ENCODE measurements at regions not wholly inside any gene's neighbourhood (a gene's known extent, or its start where the extent isn't known, plus 50 kb on each side); places are given as distances from the start of the nearest gene placed in this dataset.

- DNase-seq (ENCODE audit: low read depth, low spot score), result peak; percentile 25
- Histone ChIP-seq H3K9me3 (ENCODE audit: control insufficient read depth, low read depth, low read length) (no peaks in the 10 kb centered on the region), H3K4me2 (ENCODE audit: control insufficient read depth, extremely low read depth, insufficient read depth, low read depth, low read length) (peak overlapping the region; percentile 61), H3K9me1 (ENCODE audit: control insufficient read depth, extremely low read depth, insufficient read depth, low read length) (no peaks in the 10 kb centered on the region), H4K20me1 (ENCODE audit: control insufficient read depth, extremely low read depth, insufficient read depth, low read length) (no peaks in the 10 kb centered on the region), H3K79me2 (ENCODE audit: control insufficient read depth, insufficient read depth, low read length) (peaks cover 27% of the 10 kb centered on the region), H3K9ac (ENCODE audit: control insufficient read depth, extremely low read depth, insufficient read depth, low read length) (no peak overlapping the region), H3K27ac (ENCODE audit: control insufficient read depth, insufficient read depth, low read length) (peak overlapping the region; percentile 46), H3K27me3 (ENCODE audit: control insufficient read depth, extremely low read depth, insufficient read depth, low read length) (no peaks in the 10 kb centered on the region), H2AFZ (ENCODE audit: control insufficient read depth, low read length) (peak overlapping the region; percentile 47), H3K36me3 (ENCODE audit: control insufficient read depth in 2 of 2, extremely low read depth in 1 of 2, insufficient read depth in 2 of 2, low read length in 2 of 2) (no peaks in the 10 kb centered on the region), H3K4me1 (ENCODE audit: control insufficient read depth, extremely low read depth, insufficient read depth, low read length) (peaks cover 12% of the 10 kb centered on the region), H3K4me3 (ENCODE audit: control insufficient read depth in 2 of 3, extremely low read depth in 1 of 3, insufficient read depth in 2 of 3, low read depth in 1 of 3, low read length in 3 of 3) (peak overlapping the region in 1 of 3 experiments; percentile 40)
- no peak for FAIRE-seq
- TF ChIP-seq EZH2 (IDR thresholded peaks at IDR 0.05; ENCODE audit: low read length) (no peak), CTCF (optimal IDR thresholded peaks at IDR 0.05 in 1 of 3, IDR thresholded peaks at IDR 0.05 in 1 of 3, conservative IDR thresholded peaks at IDR 0.05 in 1 of 3; ENCODE audit: extremely low read depth in 1 of 3, insufficient read depth in 2 of 3, low read length in 3 of 3) (no peak)
- dilution Hi-C loops (cut with MboI; ENCODE audit: extremely low pct_ligation_motif_present, low sequenced_read_pairs), result no loop called here
These were observed 68.2 kb downstream of the FAM217A start for GRCh38 chr6:4010689-4011090.

DNA sequence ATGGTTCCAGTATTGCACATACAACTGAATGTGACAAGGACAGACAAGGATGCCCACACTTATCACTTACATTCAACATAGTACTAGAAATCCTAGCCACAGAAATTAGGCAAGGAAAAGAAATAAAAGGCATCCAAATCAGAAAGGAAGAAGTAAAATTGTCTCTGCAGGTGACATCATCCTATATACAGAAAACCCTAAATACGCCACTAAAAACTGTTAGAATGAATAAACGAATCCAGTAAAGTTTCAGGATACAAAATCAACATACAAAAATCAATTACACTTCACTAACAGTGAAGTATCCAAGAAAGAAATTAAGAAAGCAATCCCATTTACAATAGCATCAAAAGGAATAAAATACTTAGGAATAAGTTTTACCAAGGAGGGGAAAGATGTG is 66.1 kb downstream of the FAM217A start:
- H3K9me1 ChIP-seq (ENCODE audit: control insufficient read depth, extremely low read depth, insufficient read depth, low read length), result no peaks in the 10 kb centered on the region
- no peaks in the 10 kb centered on the region for H3K9me3 ChIP-seq (ENCODE audit: control insufficient read depth, low read depth, low read length)
- H2AFZ ChIP-seq (ENCODE audit: control insufficient read depth, low read length), result no peak overlapping the region
- dilution Hi-C loops (cut with MboI; ENCODE audit: extremely low pct_ligation_motif_present, low sequenced_read_pairs), result no loop called here
- FAIRE-seq, result no peak
- H3K79me2 ChIP-seq (ENCODE audit: control insufficient read depth, insufficient read depth, low read length), result peaks cover 39% of the 10 kb centered on the region
- no peak for DNase-seq (ENCODE audit: low read depth, low spot score)
- no peaks in the 10 kb centered on the region for H3K36me3 ChIP-seq (ENCODE audit: control insufficient read depth in 2 of 2, extremely low read depth in 1 of 2, insufficient read depth in 2 of 2, low read length in 2 of 2)
- TF ChIP-seq EZH2 (IDR thresholded peaks at IDR 0.05; ENCODE audit: low read length), result no peak
- TF ChIP-seq CTCF (optimal IDR thresholded peaks at IDR 0.05 in 1 of 3, IDR thresholded peaks at IDR 0.05 in 1 of 3, conservative IDR thresholded peaks at IDR 0.05 in 1 of 3; ENCODE audit: extremely low read depth in 1 of 3, insufficient read depth in 2 of 3, low read length in 3 of 3), result no peak
- H3K4me1 ChIP-seq (ENCODE audit: control insufficient read depth, extremely low read depth, insufficient read depth, low read length), result peaks cover 12% of the 10 kb centered on the region
- H3K27ac ChIP-seq (ENCODE audit: control insufficient read depth, insufficient read depth, low read length), result no peak overlapping the region
- H4K20me1 ChIP-seq (ENCODE audit: control insufficient read depth, extremely low read depth, insufficient read depth, low read length), result no peaks in the 10 kb centered on the region
- no peak overlapping the region for H3K9ac ChIP-seq (ENCODE audit: control insufficient read depth, extremely low read depth, insufficient read depth, low read length)
- no peaks in the 10 kb centered on the region for H3K27me3 ChIP-seq (ENCODE audit: control insufficient read depth, extremely low read depth, insufficient read depth, low read length)
- H3K4me3 ChIP-seq (ENCODE audit: control insufficient read depth in 2 of 3, extremely low read depth in 1 of 3, insufficient read depth in 2 of 3, low read depth in 1 of 3, low read length in 3 of 3), result no peak overlapping the region
- no peak overlapping the region for H3K4me2 ChIP-seq (ENCODE audit: control insufficient read depth, extremely low read depth, insufficient read depth, low read depth, low read length)
